ENCODE measurements at regions not wholly inside any gene's neighbourhood (a gene's known extent, or its start where the extent isn't known, plus 50 kb on each side); places are given as distances from the start of the nearest gene placed in this dataset.
"Not testable (repeated sequence)": the region's sequence is repeated elsewhere in the genome, so short reads cannot be mapped to it uniquely, and the experiment has no call there.

GRCh38 chr10:8684916-8685315, 630.4 kb downstream of the GATA3 start:
- H4K91ac ChIP-seq (ENCODE audit: low read depth, low read length); H2BK5ac ChIP-seq (ENCODE audit: low read depth, low read length, poor library complexity); H3K23ac ChIP-seq (ENCODE audit: low read length); H2AFZ ChIP-seq (ENCODE audit: insufficient read depth, low read length, poor library complexity); H3K36me3 ChIP-seq (ENCODE audit: control insufficient read depth in 1 of 2, insufficient read depth in 2 of 2, low read length in 2 of 2); H4K12ac ChIP-seq (ENCODE audit: low read depth, low read length); H3K27me3 ChIP-seq (ENCODE audit: insufficient read depth, low read length); DNase-seq; H3K14ac ChIP-seq (ENCODE audit: low read length); H3K9me3 ChIP-seq (ENCODE audit: insufficient read depth, low read depth, low read length); H3K79me2 ChIP-seq (ENCODE audit: control insufficient read depth, insufficient read depth, low read length, poor library complexity); H3K4me3 ChIP-seq (ENCODE audit: low read depth, low read length); H3K4me1 ChIP-seq (ENCODE audit: control insufficient read depth in 1 of 2, insufficient read depth in 2 of 2, low read length in 2 of 2); H2BK12ac ChIP-seq (ENCODE audit: low read length); H3K4me2 ChIP-seq (ENCODE audit: low read length); H4K8ac ChIP-seq (ENCODE audit: low read depth, low read length); H3K4ac ChIP-seq (ENCODE audit: low read depth, low read length); H3K27ac ChIP-seq (ENCODE audit: low read depth, low read length); H3K79me1 ChIP-seq (ENCODE audit: low read length); H2AK5ac ChIP-seq (ENCODE audit: low read length); H2BK120ac ChIP-seq (ENCODE audit: insufficient read depth, low read length, poor library complexity); H3K18ac ChIP-seq (ENCODE audit: low read length); H3K9ac ChIP-seq (ENCODE audit: low read length): not testable (repeated sequence)
- WGBS (ENCODE audit: extremely low coverage, insufficient coverage, insufficient read length), result no CpG with 5 or more reads among the region's 3 CpGs

- Histone ChIP-seq H4K91ac (ENCODE audit: low read depth, low read length) (no peak overlapping the region), H2AK5ac (ENCODE audit: low read length) (no peak overlapping the region), H3K18ac (ENCODE audit: low read length) (no peak overlapping the region), H3K36me3 (ENCODE audit: control insufficient read depth in 1 of 2, insufficient read depth in 2 of 2, low read length in 2 of 2) (no peaks in the 10 kb centered on the region), H3K4me3 (ENCODE audit: low read depth, low read length) (no peak overlapping the region), H2AFZ (ENCODE audit: insufficient read depth, low read length, poor library complexity) (no peak overlapping the region), H3K79me1 (ENCODE audit: low read length) (no peaks in the 10 kb centered on the region), H3K9me3 (ENCODE audit: insufficient read depth, low read depth, low read length) (no peaks in the 10 kb centered on the region), H2BK12ac (ENCODE audit: low read length) (no peak overlapping the region), H3K4me1 (ENCODE audit: control insufficient read depth in 1 of 2, insufficient read depth in 2 of 2, low read length in 2 of 2) (no peaks in the 10 kb centered on the region), H3K27ac (ENCODE audit: low read depth, low read length) (no peak overlapping the region), H3K14ac (ENCODE audit: low read length) (no peak overlapping the region), H2BK120ac (ENCODE audit: insufficient read depth, low read length, poor library complexity) (no peak overlapping the region), H3K9ac (ENCODE audit: low read length) (no peak overlapping the region), H3K23ac (ENCODE audit: low read length) (no peak overlapping the region), H3K4me2 (ENCODE audit: low read length) (no peak overlapping the region), H3K79me2 (ENCODE audit: control insufficient read depth, insufficient read depth, low read length, poor library complexity) (no peaks in the 10 kb centered on the region), H3K27me3 (ENCODE audit: insufficient read depth, low read length) (no peaks in the 10 kb centered on the region), H3K4ac (ENCODE audit: low read depth, low read length) (no peak overlapping the region), H4K8ac (ENCODE audit: low read depth, low read length) (no peak overlapping the region), H4K12ac (ENCODE audit: low read depth, low read length) (no peak overlapping the region), H2BK5ac (ENCODE audit: low read depth, low read length, poor library complexity) (no peak overlapping the region)
- peak; percentile 60 to 95 for DNase-seq
- no CpG with 5 or more reads among the region's 4 CpGs for WGBS (ENCODE audit: extremely low coverage, insufficient coverage, insufficient read length)
These were observed 634.4 kb downstream of the GATA3 start for GRCh38 chr10:8688881-8689280.

- no peaks in the 10 kb centered on the region for H3K9me3 ChIP-seq (ENCODE audit: insufficient read depth, low read depth, low read length)
- H3K18ac ChIP-seq (ENCODE audit: low read length), result no peak overlapping the region
- H2AK5ac ChIP-seq (ENCODE audit: low read length), result no peak overlapping the region
- H3K4me3 ChIP-seq (ENCODE audit: low read depth, low read length), result no peak overlapping the region
- no peak overlapping the region for H3K4ac ChIP-seq (ENCODE audit: low read depth, low read length)
- no peaks in the 10 kb centered on the region for H3K79me2 ChIP-seq (ENCODE audit: control insufficient read depth, insufficient read depth, low read length, poor library complexity)
- H3K27me3 ChIP-seq (ENCODE audit: insufficient read depth, low read length), result no peaks in the 10 kb centered on the region
- no peak overlapping the region for H3K14ac ChIP-seq (ENCODE audit: low read length)
- H2BK120ac ChIP-seq (ENCODE audit: insufficient read depth, low read length, poor library complexity), result no peak overlapping the region
- no peak overlapping the region for H4K12ac ChIP-seq (ENCODE audit: low read depth, low read length)
- no peak overlapping the region for H3K4me2 ChIP-seq (ENCODE audit: low read length)
- no peak overlapping the region for H2BK12ac ChIP-seq (ENCODE audit: low read length)
- no peaks in the 10 kb centered on the region for H3K36me3 ChIP-seq (ENCODE audit: control insufficient read depth in 1 of 2, insufficient read depth in 2 of 2, low read length in 2 of 2)
- H3K23ac ChIP-seq (ENCODE audit: low read length), result no peak overlapping the region
- no peak overlapping the region for H3K27ac ChIP-seq (ENCODE audit: low read depth, low read length)
- no peak overlapping the region for H4K91ac ChIP-seq (ENCODE audit: low read depth, low read length)
- WGBS (ENCODE audit: extremely low coverage, insufficient coverage, insufficient read length), result no CpG with 5 or more reads among the region's 5 CpGs
- DNase-seq, result no peak
- H3K9ac ChIP-seq (ENCODE audit: low read length), result no peak overlapping the region
- no peaks in the 10 kb centered on the region for H3K79me1 ChIP-seq (ENCODE audit: low read length)
- peaks cover 0 to 2% of the 10 kb centered on the region in 2 experiments for H3K4me1 ChIP-seq (ENCODE audit: control insufficient read depth in 1 of 2, insufficient read depth in 2 of 2, low read length in 2 of 2)
- H2BK5ac ChIP-seq (ENCODE audit: low read depth, low read length, poor library complexity), result no peak overlapping the region
- H2AFZ ChIP-seq (ENCODE audit: insufficient read depth, low read length, poor library complexity), result no peak overlapping the region
- no peak overlapping the region for H4K8ac ChIP-seq (ENCODE audit: low read depth, low read length)
These were observed 637.1 kb downstream of the GATA3 start for GRCh38 chr10:8691498-8692017.

GRCh38 chr10:8693635-8694034, 639.1 kb downstream of the GATA3 start:
- not testable (repeated sequence) for H3K14ac ChIP-seq (ENCODE audit: low read length); H2AFZ ChIP-seq (ENCODE audit: insufficient read depth, low read length, poor library complexity); H2BK12ac ChIP-seq (ENCODE audit: low read length); H2BK120ac ChIP-seq (ENCODE audit: insufficient read depth, low read length, poor library complexity); H3K23ac ChIP-seq (ENCODE audit: low read length); H3K9ac ChIP-seq (ENCODE audit: low read length); H3K79me2 ChIP-seq (ENCODE audit: control insufficient read depth, insufficient read depth, low read length, poor library complexity); H3K36me3 ChIP-seq (ENCODE audit: control insufficient read depth in 1 of 2, insufficient read depth in 2 of 2, low read length in 2 of 2); DNase-seq; H2BK5ac ChIP-seq (ENCODE audit: low read depth, low read length, poor library complexity); H3K18ac ChIP-seq (ENCODE audit: low read length); H3K79me1 ChIP-seq (ENCODE audit: low read length); H2AK5ac ChIP-seq (ENCODE audit: low read length); H4K12ac ChIP-seq (ENCODE audit: low read depth, low read length); H3K27me3 ChIP-seq (ENCODE audit: insufficient read depth, low read length); H3K4ac ChIP-seq (ENCODE audit: low read depth, low read length); H4K91ac ChIP-seq (ENCODE audit: low read depth, low read length); H3K27ac ChIP-seq (ENCODE audit: low read depth, low read length); H3K9me3 ChIP-seq (ENCODE audit: insufficient read depth, low read depth, low read length); H4K8ac ChIP-seq (ENCODE audit: low read depth, low read length); H3K4me2 ChIP-seq (ENCODE audit: low read length); H3K4me3 ChIP-seq (ENCODE audit: low read depth, low read length); H3K4me1 ChIP-seq (ENCODE audit: control insufficient read depth in 1 of 2, insufficient read depth in 2 of 2, low read length in 2 of 2)
- WGBS (ENCODE audit: extremely low coverage, insufficient coverage, insufficient read length), result no CpG with 5 or more reads among the region's 2 CpGs
